CD4-positive, alpha-beta T cell (primary cell): ENCODE measurements at regions not wholly inside any gene's neighbourhood (a gene's known extent, or its start where the extent isn't known, plus 50 kb on each side); places are given as distances from the start of the nearest gene placed in this dataset.

Experiments used
- ATAC-seq: fragments of 200-7000 bp; cut with Tn5 transposase; one replicate; pipeline ENCODE4 v1.10.0; 2022; ENCODE audit warnings: mild to moderate bottlenecking; ENCODE audit not compliant: poor library complexity
- CTCF ChIA-PET: fragments of 350-600 bp; sonication (Branson Sonifier 250); formaldehyde crosslinking; loops from one replicate; lab custom pipeline; 2021; ENCODE audit warnings: antibody characterized with exemption, inconsistent platforms; lab: Charles Lee
- POLR2A ChIA-PET: fragments of 350-600 bp; sonication (Branson Sonifier 250); formaldehyde crosslinking; loops from one replicate; lab custom pipeline; 2021; ENCODE audit warnings: antibody characterized with exemption, inconsistent platforms; lab: Charles Lee
- DNase-seq, 14 experiments: peaks; one replicate each; pipeline ENCODE4 v3.0.0-alpha.2; 2013 to 2020; ENCODE audit warnings: mixed read lengths in 2 of 14
- H3K27ac ChIP-seq, 2 donors: one replicate each; pipeline versions ENCODE4 v1.5.1 to v1.7.0; 2013; ENCODE audit warnings: low read length in 2 of 2, low read depth in 1 of 2, mild to moderate bottlenecking in 1 of 2
- H3K27me3 ChIP-seq, 2 experiments: 1 replicate in 1 of 2; 2 replicates in 1 of 2; pipeline versions ENCODE4 v1.6.1 to v1.7.0; 2013; ENCODE audit warnings: low read length in 2 of 2, control low read depth in 1 of 2, mild to moderate bottlenecking in 1 of 2, moderate library complexity in 1 of 2; ENCODE audit not compliant: insufficient read depth in 2 of 2, control insufficient read depth in 1 of 2
- H3K36me3 ChIP-seq: one replicate; pipeline ENCODE4 v1.6.1; 2013; ENCODE audit warnings: low read length, control low read depth; ENCODE audit not compliant: insufficient read depth
- H3K4me1 ChIP-seq: one replicate; pipeline ENCODE4 v1.6.1; 2013; ENCODE audit warnings: low read length, control low read depth; ENCODE audit not compliant: insufficient read depth
- H3K4me3 ChIP-seq: one replicate; pipeline ENCODE4 v1.5.1; 2013; ENCODE audit warnings: mild to moderate bottlenecking, low read length, moderate library complexity
- H3K9me3 ChIP-seq, 2 experiments: 1 replicate in 1 of 2; 2 replicates in 1 of 2; pipeline versions ENCODE4 v1.6.1 to v1.7.0; 2013; ENCODE audit warnings: low read length in 2 of 2, mild to moderate bottlenecking in 2 of 2, control low read depth in 1 of 2, moderate library complexity in 1 of 2; ENCODE audit not compliant: control insufficient read depth in 1 of 2, insufficient read depth in 1 of 2
- H3K27ac Mint-ChIP-seq: one replicate; pipeline ENCODE4 v1.8.0; 2020; ENCODE audit warnings: mixed read lengths
- H3K27me3 Mint-ChIP-seq: one replicate; pipeline ENCODE4 v1.8.0; 2021; ENCODE audit warnings: mixed read lengths
- H3K36me3 Mint-ChIP-seq: one replicate; pipeline ENCODE4 v1.8.0; 2021; ENCODE audit warnings: low read depth, mixed read lengths
- H3K4me1 Mint-ChIP-seq: one replicate; pipeline ENCODE4 v1.8.0; 2021; ENCODE audit warnings: low read depth, mixed read lengths
- H3K4me3 Mint-ChIP-seq: one replicate; pipeline ENCODE4 v1.8.0; 2020; ENCODE audit warnings: mild to moderate bottlenecking, mixed read lengths
- H3K9me3 Mint-ChIP-seq: one replicate; pipeline ENCODE4 v1.8.0; 2020; ENCODE audit warnings: mixed read lengths
- intact Hi-C, 2 experiments: fragments of 100-400 bp; cut with DNase I in 1 of 2; cut with micrococcal nuclease in 1 of 2; formaldehyde crosslinking; loops; one replicate each; pipeline versions ENCODE4 v1.15.1 to v1.9.0; 2023 to 2025; cut with DNase I, micrococcal nuclease
- TF ChIP-seq, protein P1 (sequence below): fragments of 200-600 bp; IDR thresholded peaks from one replicate; pipeline ENCODE4 v1.8.0; 2022; ENCODE audit warnings: antibody characterized with exemption, mild to moderate bottlenecking

DNA sequence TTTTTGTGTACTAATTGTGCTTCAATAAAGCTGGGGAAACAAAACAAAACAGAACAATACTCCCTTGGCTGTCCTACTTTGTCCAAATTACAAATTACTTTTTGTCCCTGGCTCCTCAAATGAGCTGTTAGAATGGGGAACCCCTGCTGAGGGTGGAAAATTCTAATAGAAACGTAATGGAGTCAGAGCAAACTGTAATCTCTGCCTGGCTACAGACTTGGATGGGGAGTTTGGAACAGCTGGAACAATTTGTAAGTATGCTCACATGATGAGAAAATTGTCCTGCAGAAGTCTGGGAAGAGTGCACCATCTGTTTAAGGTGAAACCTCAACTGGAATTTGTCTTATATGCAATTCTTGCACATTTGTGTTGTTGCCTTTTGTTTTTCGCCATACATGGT lies 364.4 kb upstream of the CLNK start:
- H3K9me3 ChIP-seq, result no peaks in the 10 kb centered on the region
- H3K4me3 ChIP-seq, result no peak overlapping the region
- Mint-ChIP-seq H3K27ac (no peak overlapping the region), H3K36me3 (no peaks in the 10 kb centered on the region), H3K9me3 (peaks cover 5% of the 10 kb centered on the region), H3K27me3 (no peaks in the 10 kb centered on the region), H3K4me1 (no peaks in the 10 kb centered on the region), H3K4me3 (no peak overlapping the region)
- ATAC-seq, result no peak
- ChIA-PET POLR2A (no interaction called here), CTCF (interaction anchor here (1.4 kb wide), 1 partner anchor 10 kb away, joined by 3 read pairs; no protein-coding TSS in a partner anchor)
- H3K36me3 ChIP-seq, result no peaks in the 10 kb centered on the region
- H3K4me1 ChIP-seq, result no peaks in the 10 kb centered on the region
- no peak overlapping the region for H3K27ac ChIP-seq
- DNase-seq, result no peak
- intact Hi-C loops, result no loop called here
- H3K27me3 ChIP-seq, result no peaks in the 10 kb centered on the region
- TF ChIP-seq, protein P1, sequence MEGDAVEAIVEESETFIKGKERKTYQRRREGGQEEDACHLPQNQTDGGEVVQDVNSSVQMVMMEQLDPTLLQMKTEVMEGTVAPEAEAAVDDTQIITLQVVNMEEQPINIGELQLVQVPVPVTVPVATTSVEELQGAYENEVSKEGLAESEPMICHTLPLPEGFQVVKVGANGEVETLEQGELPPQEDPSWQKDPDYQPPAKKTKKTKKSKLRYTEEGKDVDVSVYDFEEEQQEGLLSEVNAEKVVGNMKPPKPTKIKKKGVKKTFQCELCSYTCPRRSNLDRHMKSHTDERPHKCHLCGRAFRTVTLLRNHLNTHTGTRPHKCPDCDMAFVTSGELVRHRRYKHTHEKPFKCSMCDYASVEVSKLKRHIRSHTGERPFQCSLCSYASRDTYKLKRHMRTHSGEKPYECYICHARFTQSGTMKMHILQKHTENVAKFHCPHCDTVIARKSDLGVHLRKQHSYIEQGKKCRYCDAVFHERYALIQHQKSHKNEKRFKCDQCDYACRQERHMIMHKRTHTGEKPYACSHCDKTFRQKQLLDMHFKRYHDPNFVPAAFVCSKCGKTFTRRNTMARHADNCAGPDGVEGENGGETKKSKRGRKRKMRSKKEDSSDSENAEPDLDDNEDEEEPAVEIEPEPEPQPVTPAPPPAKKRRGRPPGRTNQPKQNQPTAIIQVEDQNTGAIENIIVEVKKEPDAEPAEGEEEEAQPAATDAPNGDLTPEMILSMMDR, result no peak

DNA sequence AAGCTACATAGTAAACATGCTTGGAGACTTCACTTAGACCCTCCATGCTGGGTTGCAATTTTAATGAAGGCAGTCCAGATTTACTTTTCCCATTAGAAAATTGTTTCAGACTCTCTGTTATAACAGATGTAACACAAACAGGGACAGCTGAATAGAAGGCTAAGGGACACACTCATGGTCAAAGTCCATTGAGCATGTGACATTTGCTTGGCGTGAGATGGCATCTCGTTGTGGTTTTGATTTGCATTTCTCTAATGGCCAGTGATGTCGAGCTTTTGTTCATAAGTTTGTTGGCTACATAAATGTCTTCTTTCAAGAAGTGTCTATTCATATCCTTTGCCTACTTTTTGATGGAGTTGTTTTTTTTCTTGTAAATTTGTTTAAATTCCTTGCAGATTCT lies 358.2 kb upstream of the CLNK start:
- H3K4me3 Mint-ChIP-seq, result no peak overlapping the region
- intact Hi-C loops, result no loop called here
- CTCF ChIA-PET, result no interaction called here
- no peaks in the 10 kb centered on the region for H3K4me1 ChIP-seq
- no peaks in the 10 kb centered on the region for H3K36me3 Mint-ChIP-seq
- H3K9me3 ChIP-seq, result no peaks in the 10 kb centered on the region
- POLR2A ChIA-PET, result no interaction called here
- DNase-seq, result no peak
- H3K27me3 Mint-ChIP-seq, result no peaks in the 10 kb centered on the region
- no peak overlapping the region for H3K27ac ChIP-seq
- peaks cover 3% of the 10 kb centered on the region for H3K9me3 Mint-ChIP-seq
- no peak overlapping the region for H3K27ac Mint-ChIP-seq
- H3K4me3 ChIP-seq, result no peak overlapping the region
- ATAC-seq, result no peak
- no peaks in the 10 kb centered on the region for H3K27me3 ChIP-seq
- TF ChIP-seq, protein P1, result no peak
- no peaks in the 10 kb centered on the region for H3K36me3 ChIP-seq
- H3K4me1 Mint-ChIP-seq, result no peaks in the 10 kb centered on the region

DNA sequence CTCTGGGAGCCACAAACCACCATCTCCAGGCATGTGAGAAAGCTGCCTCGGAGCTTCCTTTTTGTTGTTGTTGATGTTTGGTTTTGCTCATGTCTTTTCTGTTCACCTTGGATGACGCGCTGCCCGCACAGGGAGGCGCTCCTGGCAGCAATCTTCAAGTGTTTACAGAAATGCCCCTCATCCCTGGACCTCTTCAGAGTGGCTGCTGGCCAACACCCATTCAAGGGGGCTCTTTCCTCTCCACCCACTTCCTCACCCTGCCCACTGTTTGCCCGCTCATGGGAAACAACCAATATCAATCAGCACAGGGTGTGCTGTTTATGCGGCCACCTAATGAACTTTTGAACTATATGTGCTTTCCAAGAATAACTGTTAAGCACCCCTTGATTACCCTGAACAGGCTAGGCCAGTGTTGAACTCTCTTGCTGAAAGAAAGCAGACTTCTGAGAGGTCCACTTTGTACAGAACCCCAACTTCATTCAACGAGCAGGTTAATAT lies 355.1 kb upstream of the CLNK start:
- Mint-ChIP-seq H3K27ac (no peak overlapping the region), H3K4me3 (no peak overlapping the region), H3K36me3 (no peaks in the 10 kb centered on the region), H3K9me3 (no peaks in the 10 kb centered on the region), H3K4me1 (no peaks in the 10 kb centered on the region), H3K27me3 (no peaks in the 10 kb centered on the region)
- Histone ChIP-seq H3K9me3 (no peaks in the 10 kb centered on the region), H3K27ac (no peak overlapping the region), H3K4me1 (no peaks in the 10 kb centered on the region), H3K4me3 (no peak overlapping the region), H3K36me3 (no peaks in the 10 kb centered on the region), H3K27me3 (no peaks in the 10 kb centered on the region)
- ChIA-PET POLR2A (no interaction called here), CTCF (interaction anchor here (1.2 kb wide), 1 partner anchor 9 kb away, joined by 3 read pairs; no protein-coding TSS in a partner anchor)
- intact Hi-C loops, result no loop called here
- ATAC-seq, result no peak
- DNase-seq, result no peak
- TF ChIP-seq, protein P1, result no peak
